ENCODE measurements at regions not wholly inside any gene's neighbourhood (a gene's known extent, or its start where the extent isn't known, plus 50 kb on each side); places are given as distances from the start of the nearest gene placed in this dataset.

GRCh38 chr12:59844750-59845149, 248.9 kb downstream of the SLC16A7 start:
- TF ChIP-seq EP300 (IDR thresholded peaks at IDR 0.05): no peak
- no peak for TF ChIP-seq CTCF (IDR thresholded peaks at IDR 0.05)
